ENCODE measurements at regions not wholly inside any gene's neighbourhood (a gene's known extent, or its start where the extent isn't known, plus 50 kb on each side); places are given as distances from the start of the nearest gene placed in this dataset.

DNA sequence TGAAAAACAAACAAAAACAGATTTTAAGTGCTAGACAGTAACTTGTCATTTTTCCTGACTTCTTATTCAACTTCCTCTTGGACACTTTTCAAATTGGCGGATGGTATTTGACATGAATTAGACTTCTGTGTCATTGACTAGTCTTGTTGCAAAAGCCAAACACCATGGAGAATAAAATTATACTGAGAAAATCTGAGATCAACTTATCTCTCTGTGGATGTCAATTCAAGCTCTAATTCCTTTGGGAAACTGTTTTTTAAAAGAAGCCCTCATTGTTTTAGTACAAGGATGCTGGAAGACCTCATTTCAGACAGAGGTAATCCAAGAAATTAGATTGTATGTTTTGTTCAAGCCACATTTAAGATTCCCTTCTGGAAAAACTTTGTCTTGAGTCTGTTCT, 831.0 kb downstream of the SEMA5A start:
- Histone ChIP-seq H3K27ac (ENCODE audit: low read depth, low read length) (no peak overlapping the region), H3K27me3 (ENCODE audit: insufficient read depth, low read length) (no peaks in the 10 kb centered on the region), H3K4me1 (ENCODE audit: control insufficient read depth in 1 of 2, insufficient read depth in 2 of 2, low read length in 2 of 2) (no peaks in the 10 kb centered on the region), H2AFZ (ENCODE audit: low read depth, low read length, poor library complexity, severe bottlenecking) (no peak overlapping the region), H3K4me2 (ENCODE audit: low read length) (no peak overlapping the region), H3K9me3 (ENCODE audit: control insufficient read depth in 1 of 2, insufficient read depth in 1 of 2, low read depth in 1 of 2, low read length in 2 of 2) (peaks cover 13 to 20% of the 10 kb centered on the region in 2 experiments; a peak in 2 of 4 replicates), H3K79me2 (ENCODE audit: insufficient read depth, low read length) (no peaks in the 10 kb centered on the region), H3K9me2 (ENCODE audit: insufficient read depth) (no peaks in the 10 kb centered on the region), H4K20me1 (ENCODE audit: insufficient read depth) (no peaks in the 10 kb centered on the region), H3K36me3 (ENCODE audit: control insufficient read depth in 1 of 2, insufficient read depth in 2 of 2, low read length in 2 of 2) (no peaks in the 10 kb centered on the region), H3K4me3 (replicated peaks in 1 of 2; ENCODE audit: low read depth in 1 of 2, low read length in 2 of 2) (no peak overlapping the region), H3K9ac (ENCODE audit: low read length) (no peak overlapping the region)
- ATAC-seq (no peak), DNase-seq (ENCODE audit: low read depth, low spot score) (no peak)
- ChIA-PET RAD21 (ENCODE audit: low non-redundant PET in 1 of 2, low total read pairs in 2 of 2, uncharacterized antibody in 2 of 2, unreplicated experiment in 2 of 2) (no interaction called here), CTCF (no interaction called here), POLR2A (no interaction called here)
- BruUV-seq (replicated peaks) = no TSS peak
- TF ChIP-seq JUND (IDR thresholded peaks at IDR 0.05) (no peak), ZFX (IDR thresholded peaks at IDR 0.05) (no peak), EZH2phosphoT487 (IDR thresholded peaks at IDR 0.05; ENCODE audit: borderline replicate concordance) (no peak), SRF (IDR thresholded peaks at IDR 0.05; ENCODE audit: low read depth) (no peak), YY1 (IDR thresholded peaks at IDR 0.05; ENCODE audit: extremely low read depth, insufficient replicate concordance, low read depth, low read length) (no peak), ELF1 (IDR thresholded peaks at IDR 0.05; ENCODE audit: borderline replicate concordance, low read depth) (no peak), RAD21 (IDR thresholded peaks at IDR 0.05; ENCODE audit: low read depth) (no peak), EGR1 (IDR thresholded peaks at IDR 0.05; ENCODE audit: low read depth) (no peak), FOSL1 (IDR thresholded peaks at IDR 0.05; ENCODE audit: low read depth) (no peak), ATF3 (IDR thresholded peaks at IDR 0.05) (no peak), SP1 (IDR thresholded peaks at IDR 0.05; ENCODE audit: low read depth) (no peak), CBX3 (IDR thresholded peaks at IDR 0.05; ENCODE audit: low read depth) (no peak)
- TF ChIP-seq, protein P1, sequence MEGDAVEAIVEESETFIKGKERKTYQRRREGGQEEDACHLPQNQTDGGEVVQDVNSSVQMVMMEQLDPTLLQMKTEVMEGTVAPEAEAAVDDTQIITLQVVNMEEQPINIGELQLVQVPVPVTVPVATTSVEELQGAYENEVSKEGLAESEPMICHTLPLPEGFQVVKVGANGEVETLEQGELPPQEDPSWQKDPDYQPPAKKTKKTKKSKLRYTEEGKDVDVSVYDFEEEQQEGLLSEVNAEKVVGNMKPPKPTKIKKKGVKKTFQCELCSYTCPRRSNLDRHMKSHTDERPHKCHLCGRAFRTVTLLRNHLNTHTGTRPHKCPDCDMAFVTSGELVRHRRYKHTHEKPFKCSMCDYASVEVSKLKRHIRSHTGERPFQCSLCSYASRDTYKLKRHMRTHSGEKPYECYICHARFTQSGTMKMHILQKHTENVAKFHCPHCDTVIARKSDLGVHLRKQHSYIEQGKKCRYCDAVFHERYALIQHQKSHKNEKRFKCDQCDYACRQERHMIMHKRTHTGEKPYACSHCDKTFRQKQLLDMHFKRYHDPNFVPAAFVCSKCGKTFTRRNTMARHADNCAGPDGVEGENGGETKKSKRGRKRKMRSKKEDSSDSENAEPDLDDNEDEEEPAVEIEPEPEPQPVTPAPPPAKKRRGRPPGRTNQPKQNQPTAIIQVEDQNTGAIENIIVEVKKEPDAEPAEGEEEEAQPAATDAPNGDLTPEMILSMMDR (IDR thresholded peaks at IDR 0.05 in 2 of 3, conservative IDR thresholded peaks at IDR 0.05 in 1 of 3; ENCODE audit: borderline replicate concordance in 1 of 3, insufficient read depth in 1 of 3, low read depth in 2 of 3, low read length in 2 of 3) = no peak
- TF ChIP-seq, protein P2, sequence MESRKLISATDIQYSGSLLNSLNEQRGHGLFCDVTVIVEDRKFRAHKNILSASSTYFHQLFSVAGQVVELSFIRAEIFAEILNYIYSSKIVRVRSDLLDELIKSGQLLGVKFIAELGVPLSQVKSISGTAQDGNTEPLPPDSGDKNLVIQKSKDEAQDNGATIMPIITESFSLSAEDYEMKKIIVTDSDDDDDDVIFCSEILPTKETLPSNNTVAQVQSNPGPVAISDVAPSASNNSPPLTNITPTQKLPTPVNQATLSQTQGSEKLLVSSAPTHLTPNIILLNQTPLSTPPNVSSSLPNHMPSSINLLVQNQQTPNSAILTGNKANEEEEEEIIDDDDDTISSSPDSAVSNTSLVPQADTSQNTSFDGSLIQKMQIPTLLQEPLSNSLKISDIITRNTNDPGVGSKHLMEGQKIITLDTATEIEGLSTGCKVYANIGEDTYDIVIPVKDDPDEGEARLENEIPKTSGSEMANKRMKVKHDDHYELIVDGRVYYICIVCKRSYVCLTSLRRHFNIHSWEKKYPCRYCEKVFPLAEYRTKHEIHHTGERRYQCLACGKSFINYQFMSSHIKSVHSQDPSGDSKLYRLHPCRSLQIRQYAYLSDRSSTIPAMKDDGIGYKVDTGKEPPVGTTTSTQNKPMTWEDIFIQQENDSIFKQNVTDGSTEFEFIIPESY (IDR thresholded peaks at IDR 0.05; ENCODE audit: extremely low read depth, insufficient replicate concordance, low read length) = no peak
- TF ChIP-seq, protein P3, sequence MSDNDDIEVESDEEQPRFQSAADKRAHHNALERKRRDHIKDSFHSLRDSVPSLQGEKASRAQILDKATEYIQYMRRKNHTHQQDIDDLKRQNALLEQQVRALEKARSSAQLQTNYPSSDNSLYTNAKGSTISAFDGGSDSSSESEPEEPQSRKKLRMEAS (IDR thresholded peaks at IDR 0.05) = no peak
- intact Hi-C loops (cut with micrococcal nuclease) = no loop called here
